Superior temporal gyrus (tissue), 1 donor: ENCODE measurements at regions not wholly inside any gene's neighbourhood (a gene's known extent, or its start where the extent isn't known, plus 50 kb on each side); places are given as distances from the start of the nearest gene placed in this dataset.
A peak's percentile ranks its signal among the peaks of the same experiment; 100 is the strongest.
"Not testable (repeated sequence)": the region's sequence is repeated elsewhere in the genome, so short reads cannot be mapped to it uniquely, and the experiment has no call there.

ENCODE experiments used
- DNase-seq: peaks from one replicate; pipeline ENCODE4 v3.0.0-alpha.2; 2016; ENCODE audit errors: extremely low spot score

GRCh38 chr13:87198371-87198770 is 472.8 kb upstream of the SLITRK5 start:
- DNase-seq, result no peak

DNA sequence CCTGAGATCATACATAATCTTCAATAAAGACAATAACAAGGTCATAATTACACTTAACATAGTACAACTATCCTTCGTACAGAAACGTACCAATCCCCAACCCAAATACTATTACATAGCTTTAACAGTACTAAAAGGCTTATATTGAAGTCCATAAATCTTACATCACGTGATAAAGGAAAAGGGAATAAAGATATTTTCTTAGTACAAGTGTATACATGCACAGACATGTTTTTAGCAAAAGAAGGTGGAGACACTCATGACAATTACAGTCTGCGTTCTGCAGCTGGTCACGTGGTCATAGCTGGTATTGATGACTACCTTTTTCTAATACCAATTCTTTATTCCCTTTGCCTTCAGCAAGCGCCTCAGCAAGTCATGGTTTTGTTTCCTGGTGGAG is 464.5 kb upstream of the SLITRK5 start:
- no peak for DNase-seq

GRCh38 chr13:87207280-87208003 is 463.7 kb upstream of the SLITRK5 start:
- no peak for DNase-seq

- no peak for DNase-seq
Observed at GRCh38 chr13:87208636-87209035, 462.5 kb upstream of the SLITRK5 start.

GRCh38 chr13:87234981-87235380 is 436.2 kb upstream of the SLITRK5 start:
- no peak for DNase-seq

- DNase-seq, result no peak
Observed at GRCh38 chr13:87235621-87236020, 435.6 kb upstream of the SLITRK5 start.

DNA sequence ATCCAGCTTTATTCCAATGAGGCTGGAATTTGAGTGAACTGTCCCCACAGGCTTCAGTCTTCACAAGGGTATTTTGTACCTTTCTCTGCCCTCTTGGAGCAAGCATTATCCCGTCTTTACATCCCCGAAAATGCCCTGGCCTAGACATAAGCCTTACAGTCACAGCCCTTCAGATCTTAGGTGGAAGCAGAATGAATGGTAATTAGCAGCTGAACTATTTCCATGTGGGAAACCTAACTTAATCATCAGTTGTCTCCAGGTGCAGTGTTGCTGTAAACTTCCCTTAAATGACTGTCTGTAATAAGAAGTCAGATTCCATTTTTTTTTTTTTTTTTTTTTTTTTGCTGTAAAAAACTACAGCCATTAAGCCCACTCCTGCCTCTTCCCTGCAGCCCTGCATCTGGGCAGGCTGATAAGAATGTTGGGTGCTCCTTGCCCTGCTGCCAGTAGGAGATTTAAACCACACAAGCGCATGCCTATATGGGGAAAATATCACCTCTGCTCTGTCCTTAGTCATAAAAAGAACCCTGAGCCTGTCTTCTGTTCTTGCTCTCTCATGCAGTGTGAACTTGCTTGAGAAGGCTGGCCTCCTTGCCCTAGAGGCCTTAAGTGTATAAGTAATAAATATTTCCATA is 426.8 kb upstream of the SLITRK5 start:
- no peak for DNase-seq

DNA sequence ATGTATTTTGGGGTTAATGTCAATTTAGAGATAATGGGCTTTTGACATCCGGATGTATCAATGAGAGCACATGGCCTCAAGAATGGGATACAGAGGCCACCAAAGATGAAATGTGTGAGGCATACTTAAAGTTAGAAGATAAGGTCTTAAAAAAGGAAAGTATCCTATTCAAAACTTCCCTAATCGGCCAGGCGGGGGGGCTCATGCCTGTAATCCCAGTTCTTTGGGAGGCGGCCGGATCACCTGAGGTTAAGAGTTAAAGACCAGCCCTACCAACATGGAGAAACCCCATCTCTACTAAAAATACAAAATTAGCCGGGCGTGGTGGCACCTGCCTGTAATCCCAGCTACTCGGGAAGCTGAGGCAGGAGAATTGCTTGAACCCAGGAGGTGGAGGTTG is 421.3 kb upstream of the SLITRK5 start:
- DNase-seq, result not testable (repeated sequence)

DNA sequence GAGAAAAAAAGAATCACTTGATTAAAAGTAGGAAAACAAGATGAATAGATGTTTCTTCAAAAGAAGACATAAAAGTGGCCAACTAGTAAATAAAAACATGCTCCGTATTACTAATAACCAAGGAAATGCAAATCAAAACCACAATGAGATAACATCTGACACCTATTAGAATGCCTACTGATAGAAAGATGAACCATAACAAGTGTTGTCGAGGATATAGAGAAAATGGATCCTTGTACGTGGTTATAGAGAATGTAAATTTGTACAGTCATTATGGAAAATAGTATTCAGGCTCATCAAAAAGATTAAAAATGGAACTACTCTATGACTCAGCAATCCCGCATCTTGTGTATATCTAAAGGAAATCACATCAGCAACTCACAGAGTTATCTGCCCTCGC is 415.8 kb upstream of the SLITRK5 start:
- DNase-seq, result no peak

- DNase-seq, result no peak
Observed at GRCh38 chr13:87259479-87260083, 411.6 kb upstream of the SLITRK5 start.

DNA sequence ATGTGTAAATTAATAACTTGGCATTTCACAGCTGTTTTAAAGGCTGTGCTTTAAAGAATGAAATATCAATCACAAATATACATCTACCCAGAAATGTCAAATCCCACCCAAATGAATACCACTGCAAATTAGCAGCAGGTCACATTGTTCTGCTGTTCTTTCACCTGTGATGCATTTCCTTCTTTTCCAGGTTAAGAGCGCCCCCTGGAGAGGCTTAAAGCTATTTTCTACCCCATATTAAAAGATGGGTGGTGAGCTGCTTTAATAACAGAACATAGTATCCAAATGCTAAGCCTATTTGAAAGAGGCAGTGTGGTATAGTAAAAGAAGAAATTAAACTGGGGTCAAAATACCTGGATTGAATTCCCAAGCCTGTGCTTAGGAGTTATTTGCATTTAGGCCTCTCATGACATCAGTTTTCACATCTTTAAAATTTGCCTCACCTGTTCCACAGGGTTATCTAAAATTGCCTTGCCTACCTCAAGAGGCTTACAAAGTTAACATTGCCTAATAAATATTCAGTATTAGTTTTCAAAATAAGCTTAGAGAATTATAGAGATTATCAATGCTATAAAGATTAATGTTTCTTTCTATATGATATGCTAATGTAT is 396.9 kb upstream of the SLITRK5 start:
- DNase-seq, result peak; percentile 56

DNA sequence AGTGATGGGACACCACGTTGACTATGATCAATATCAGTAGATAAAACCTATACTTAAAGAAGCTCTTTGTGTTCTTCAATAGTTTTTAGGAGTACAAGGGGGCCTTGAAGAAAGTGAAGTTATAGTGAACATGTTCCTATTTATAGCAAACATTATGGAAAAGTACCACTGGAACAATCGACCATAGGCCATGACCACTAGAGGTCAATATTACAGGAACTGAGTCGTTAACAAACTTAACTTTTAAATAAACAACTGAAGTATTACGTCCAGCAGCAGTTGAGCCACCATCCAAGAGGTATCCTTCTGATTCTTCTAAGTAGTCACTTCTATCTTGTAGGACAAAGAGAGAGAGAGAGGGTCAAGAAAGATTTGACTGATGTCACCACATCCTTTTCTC is 391.0 kb upstream of the SLITRK5 start:
- no peak for DNase-seq

DNA sequence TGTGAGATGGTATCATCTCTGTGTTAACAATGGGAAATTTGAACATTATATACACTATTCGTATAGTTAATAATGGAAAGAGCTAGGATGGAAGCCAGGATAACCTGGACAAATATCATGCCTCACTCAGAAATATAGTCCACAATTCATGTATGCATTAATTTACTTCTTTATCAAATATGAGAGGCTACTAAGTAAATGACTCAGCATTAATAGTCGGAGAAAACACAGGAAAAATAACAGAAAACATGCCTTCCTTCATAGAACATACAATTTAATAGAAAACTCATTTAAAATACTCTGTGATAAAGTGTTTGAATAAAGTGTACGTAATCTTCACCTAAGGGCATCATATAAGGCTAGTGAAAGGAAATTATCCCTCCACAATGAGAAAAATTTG is 383.4 kb upstream of the SLITRK5 start:
- no peak for DNase-seq

DNA sequence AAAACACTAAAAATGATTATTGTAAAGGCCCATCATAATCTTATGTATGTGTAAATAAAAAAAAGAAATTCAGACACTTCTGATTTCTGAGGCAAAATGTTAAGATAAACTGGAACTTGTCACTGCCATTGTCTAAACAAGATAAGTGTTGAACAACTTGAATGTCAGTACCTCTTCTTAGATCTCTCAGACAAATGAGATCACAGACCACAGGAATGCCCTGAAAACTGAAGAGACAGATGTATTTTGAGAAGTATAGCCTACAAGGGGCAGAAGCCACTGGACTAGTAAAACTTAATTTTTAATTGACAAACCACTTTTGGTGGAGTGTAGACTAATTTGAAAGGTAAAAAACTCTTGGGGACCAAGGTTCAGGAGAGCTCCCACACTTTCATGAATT is 375.5 kb upstream of the SLITRK5 start:
- no peak for DNase-seq

DNA sequence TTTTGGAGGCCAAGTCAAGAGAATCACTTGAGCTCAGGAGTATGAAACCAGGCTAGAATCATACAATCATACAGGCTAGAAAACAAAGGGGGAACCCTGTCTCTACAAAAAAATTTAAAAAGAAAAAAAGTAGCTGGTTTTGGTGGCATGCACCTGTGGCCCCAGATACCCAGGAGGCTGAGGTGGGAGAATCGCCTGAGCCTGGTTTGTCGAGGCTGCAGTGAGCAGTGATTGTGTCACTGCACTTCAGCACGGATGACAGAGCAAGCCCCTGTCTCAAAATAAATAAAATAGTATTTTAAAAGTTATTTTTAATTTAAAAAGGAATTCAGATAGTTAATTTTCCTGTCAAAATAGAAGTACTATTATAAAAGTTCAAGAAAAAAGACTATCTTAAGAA is 369.1 kb upstream of the SLITRK5 start:
- DNase-seq, result no peak

GRCh38 chr13:87302931-87303330 is 368.2 kb upstream of the SLITRK5 start:
- no peak for DNase-seq

DNA sequence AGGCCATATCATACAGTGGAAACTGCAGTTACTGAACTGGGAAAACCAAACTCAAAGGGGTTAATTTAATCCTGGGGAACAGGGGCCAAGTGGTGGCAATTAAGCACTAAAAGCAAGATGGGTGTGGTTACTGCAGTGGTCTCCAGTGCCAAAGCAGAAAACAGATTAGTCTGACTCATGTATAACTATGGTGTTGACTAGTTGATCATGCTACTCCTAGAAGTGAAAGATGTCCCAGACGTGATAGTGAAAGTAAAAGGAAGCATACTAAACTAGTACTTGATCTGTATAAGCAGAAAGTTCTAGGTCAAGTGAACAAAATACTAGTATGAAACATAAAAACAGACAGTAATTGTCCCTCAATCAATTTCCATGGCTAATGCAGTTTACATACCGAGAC is 360.0 kb upstream of the SLITRK5 start:
- no peak for DNase-seq

- DNase-seq, result no peak
Observed at GRCh38 chr13:87314822-87315221, 356.3 kb upstream of the SLITRK5 start.

DNA sequence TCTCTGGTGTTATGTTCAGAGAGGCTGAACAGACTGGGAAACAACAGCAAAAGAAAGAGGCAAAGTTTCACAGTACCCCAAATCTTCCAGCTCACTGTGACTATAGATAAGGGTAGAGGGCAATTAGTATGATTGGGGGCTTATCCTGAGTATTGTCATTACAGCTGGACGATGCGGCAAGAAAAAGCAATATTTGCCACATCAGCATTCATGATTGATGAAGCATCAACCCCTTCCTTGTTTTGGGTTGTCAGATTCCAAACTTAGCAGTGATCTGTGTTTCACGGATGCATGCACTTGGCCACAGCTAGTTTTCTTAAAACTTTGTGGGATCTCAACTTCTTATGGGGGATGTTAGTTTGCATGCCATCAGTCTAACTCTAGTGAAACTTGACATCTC is 348.8 kb upstream of the SLITRK5 start:
- DNase-seq, result no peak

DNA sequence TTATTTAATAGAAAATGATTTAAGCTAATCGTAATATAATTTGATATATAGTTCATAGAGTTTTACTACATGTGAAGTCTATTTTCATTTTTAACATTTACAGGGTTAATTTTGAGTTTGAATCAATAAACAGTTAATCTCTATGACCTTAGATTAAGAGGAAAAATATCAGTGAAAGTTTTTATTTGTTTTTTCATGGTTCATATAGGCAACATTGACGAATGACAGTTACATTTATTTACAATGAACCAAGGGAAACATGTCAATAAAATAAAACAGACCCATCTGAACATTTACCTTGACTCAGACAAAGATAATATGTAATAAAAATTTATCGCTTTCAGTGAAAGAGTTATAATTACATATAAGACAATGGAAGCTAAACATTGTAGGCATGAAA is 346.6 kb upstream of the SLITRK5 start:
- DNase-seq, result no peak

DNA sequence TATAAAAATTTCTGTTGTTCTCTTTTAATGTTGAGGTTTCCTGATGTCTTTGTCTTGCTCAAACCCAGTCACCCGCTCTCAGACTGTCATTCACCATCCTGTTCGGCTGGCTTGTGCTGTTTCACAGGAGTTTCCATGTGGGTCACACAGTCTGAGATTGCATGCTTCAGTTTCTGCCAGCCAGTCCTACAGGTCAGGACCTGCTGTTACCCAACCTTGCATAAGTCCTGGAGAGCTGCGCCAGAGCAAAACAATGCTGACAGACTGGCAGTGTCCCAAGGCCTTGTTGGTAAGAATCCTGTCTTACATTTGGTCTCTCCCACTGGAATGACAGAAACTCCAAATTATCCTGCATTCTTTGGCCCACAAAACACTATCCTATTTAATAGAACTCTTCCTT is 340.0 kb upstream of the SLITRK5 start:
- DNase-seq, result no peak

GRCh38 chr13:87333599-87333998 is 337.6 kb upstream of the SLITRK5 start:
- no peak for DNase-seq

GRCh38 chr13:87334176-87334575 is 337.0 kb upstream of the SLITRK5 start:
- DNase-seq, result no peak
